ENCODE measurements at regions not wholly inside any gene's neighbourhood (a gene's known extent, or its start where the extent isn't known, plus 50 kb on each side); places are given as distances from the start of the nearest gene placed in this dataset.

GRCh38 chr5:97436405-97436804 lies 253.4 kb upstream of the RIOK2 start:
- ChIA-PET CTCF (no interaction called here), POLR2A (ENCODE audit: unreplicated experiment) (no interaction called here)
- H3K9me3 ChIP-seq (ENCODE audit: control insufficient read depth, insufficient read depth, low read length) = no peaks in the 10 kb centered on the region
- no peak overlapping the region for H2BK15ac ChIP-seq (ENCODE audit: low read depth, low read length)
- no peak overlapping the region for H3K18ac ChIP-seq (ENCODE audit: low read depth, low read length)
- no peak overlapping the region for H3K9ac ChIP-seq (ENCODE audit: low read depth, low read length)
- no peak overlapping the region for H2BK5ac ChIP-seq (ENCODE audit: low read depth, low read length, poor library complexity, severe bottlenecking)
- no peak overlapping the region for H3K56ac ChIP-seq (ENCODE audit: extremely low read depth, insufficient read depth, low read length)
- H3K4me1 ChIP-seq (ENCODE audit: control insufficient read depth, insufficient read depth, low read length) = no peaks in the 10 kb centered on the region
- H3K9me1 ChIP-seq (ENCODE audit: insufficient read depth, low read length) = no peaks in the 10 kb centered on the region
- H3K27ac ChIP-seq (ENCODE audit: insufficient read depth, low read length) = no peak overlapping the region
- H4K5ac ChIP-seq (ENCODE audit: low read depth, low read length) = no peak overlapping the region
- H4K20me1 ChIP-seq (ENCODE audit: insufficient read depth, low read length) = no peaks in the 10 kb centered on the region
- no peak overlapping the region for H3K14ac ChIP-seq (replicated peaks; ENCODE audit: low read depth, low read length)
- no peaks in the 10 kb centered on the region; the same call in 1 of the 2 replicates for H3K27me3 ChIP-seq (ENCODE audit: control insufficient read depth, insufficient read depth, low read length)
- H2BK20ac ChIP-seq (ENCODE audit: low read depth, low read length) = no peak overlapping the region
- no peaks in the 10 kb centered on the region for H3K79me1 ChIP-seq (ENCODE audit: low read depth in 1 of 2, low read length in 2 of 2)
- no peak for TF ChIP-seq BHLHE40 (IDR thresholded peaks at IDR 0.05; ENCODE audit: low read depth, low read length)
- no peaks in the 10 kb centered on the region for H3K36me3 ChIP-seq (ENCODE audit: control insufficient read depth, insufficient read depth, low read length)
- H4K8ac ChIP-seq (ENCODE audit: low read depth in 2 of 2, low read length in 2 of 2) = no peak overlapping the region
- no peak overlapping the region for H4K91ac ChIP-seq (ENCODE audit: insufficient read depth, low read depth, low read length)
- BruUV-seq (replicated peaks) = no TSS peak
- no peak overlapping the region for H2AFZ ChIP-seq (replicated peaks; ENCODE audit: low read length, poor library complexity)
- intact Hi-C loops (cut with micrococcal nuclease) (no loop called here), in situ Hi-C loops (cut with MboI; ENCODE audit: low sequenced_read_pairs) (no loop called here), dilution Hi-C loops (cut with HindIII; ENCODE audit: low sequenced_read_pairs, unreplicated experiment) (no loop called here)
- no peak overlapping the region for H2AK9ac ChIP-seq (replicated peaks; ENCODE audit: low read depth, low read length, poor library complexity)
- no peak overlapping the region for H3K23ac ChIP-seq (ENCODE audit: low read depth, low read length)
- H2AK5ac ChIP-seq (ENCODE audit: low read depth, low read length) = no peak overlapping the region
- no peak overlapping the region for H3K4me3 ChIP-seq (ENCODE audit: insufficient read depth, low read depth, low read length)
- H3K4me2 ChIP-seq (ENCODE audit: low read depth, low read length) = no peak overlapping the region
- DNase-seq = no peak
- no peak overlapping the region for H2BK120ac ChIP-seq (ENCODE audit: low read depth, low read length)
- no peak for ATAC-seq (ENCODE audit: low read depth)
- H3K4ac ChIP-seq (ENCODE audit: low read depth, low read length) = no peak overlapping the region
